ENCODE measurements at regions not wholly inside any gene's neighbourhood (a gene's known extent, or its start where the extent isn't known, plus 50 kb on each side); places are given as distances from the start of the nearest gene placed in this dataset.

GRCh38 chr4:83180431-83180968, 66.0 kb upstream of the PLAC8 start:
- Mint-ChIP-seq H3K4me3 (no peak overlapping the region), H3K4me1 (no peaks in the 10 kb centered on the region), H3K9me3 (no peaks in the 10 kb centered on the region), H3K27me3 (no peaks in the 10 kb centered on the region), H3K27ac (peak overlapping the region in 1 of 2 donors; percentile 28)
- peak; percentile 54 for ATAC-seq
- DNase-seq: no peak

GRCh38 chr4:83179205-83179604, 64.7 kb upstream of the PLAC8 start:
- H3K27me3 Mint-ChIP-seq: no peaks in the 10 kb centered on the region
- ATAC-seq: no peak
- no peaks in the 10 kb centered on the region for H3K4me1 Mint-ChIP-seq
- H3K4me3 Mint-ChIP-seq: no peak overlapping the region
- no peak for DNase-seq
- H3K27ac Mint-ChIP-seq: no peak overlapping the region
- H3K9me3 Mint-ChIP-seq: no peaks in the 10 kb centered on the region

- no peak for DNase-seq
- Mint-ChIP-seq H3K4me3 (no peak overlapping the region), H3K27ac (no peak overlapping the region), H3K9me3 (no peaks in the 10 kb centered on the region), H3K27me3 (no peaks in the 10 kb centered on the region), H3K4me1 (no peaks in the 10 kb centered on the region)
- no peak for ATAC-seq
Measured at GRCh38 chr4:83178029-83178428, 63.5 kb upstream of the PLAC8 start.

- H3K4me3 Mint-ChIP-seq: no peak overlapping the region
- no peak overlapping the region for H3K27ac Mint-ChIP-seq
- no peaks in the 10 kb centered on the region for H3K27me3 Mint-ChIP-seq
Measured at GRCh38 chr4:83177182-83177581, 62.7 kb upstream of the PLAC8 start.

GRCh38 chr4:83174844-83175414, 60.4 kb upstream of the PLAC8 start:
- H3K27me3 Mint-ChIP-seq: no peaks in the 10 kb centered on the region
- H3K4me3 Mint-ChIP-seq: no peak overlapping the region
- no peak overlapping the region for H3K27ac Mint-ChIP-seq
- DNase-seq (no peak), ATAC-seq (no peak)
- H3K9me3 Mint-ChIP-seq: peaks cover 0 to 7% of the 10 kb centered on the region in 2 donors
- peaks cover 9% of the 10 kb centered on the region for H3K4me1 Mint-ChIP-seq

More at GRCh38 chr4:83177182-83177581, 62.7 kb upstream of the PLAC8 start:
- Mint-ChIP-seq H3K9me3 (no peaks in the 10 kb centered on the region), H3K4me1 (no peaks in the 10 kb centered on the region)
- no peak for DNase-seq
- ATAC-seq: no peak

GRCh38 chr4:83172371-83172770, 57.8 kb upstream of the PLAC8 start:
- peaks cover 0 to 7% of the 10 kb centered on the region in 2 donors for H3K9me3 Mint-ChIP-seq
- ATAC-seq: no peak
- H3K4me1 Mint-ChIP-seq: peaks cover 9% of the 10 kb centered on the region

GRCh38 chr4:83171436-83172039, 57.0 kb upstream of the PLAC8 start:
- Mint-ChIP-seq H3K4me3 (no peak overlapping the region), H3K4me1 (peaks cover 17% of the 10 kb centered on the region), H3K9me3 (peaks cover 0 to 7% of the 10 kb centered on the region in 2 donors), H3K27me3 (no peaks in the 10 kb centered on the region), H3K27ac (peak overlapping the region; percentile 60 to 94)
- ATAC-seq (no peak), DNase-seq (no peak)

More at GRCh38 chr4:83172371-83172770, 57.8 kb upstream of the PLAC8 start:
- H3K27ac Mint-ChIP-seq: no peak overlapping the region
- no peak for DNase-seq
- no peak overlapping the region for H3K4me3 Mint-ChIP-seq
- H3K27me3 Mint-ChIP-seq: no peaks in the 10 kb centered on the region

GRCh38 chr4:83170952-83171399, 56.4 kb upstream of the PLAC8 start:
- peaks cover 23% of the 10 kb centered on the region for H3K4me1 Mint-ChIP-seq

More at GRCh38 chr4:83170952-83171399, 56.4 kb upstream of the PLAC8 start:
- no peak overlapping the region for H3K4me3 Mint-ChIP-seq
- ATAC-seq (peak; percentile 84), DNase-seq (peak in 1 of 2 donors; percentile 34)
- peak overlapping the region; percentile 60 to 94 for H3K27ac Mint-ChIP-seq
- H3K27me3 Mint-ChIP-seq: no peaks in the 10 kb centered on the region
- peaks cover 3 to 7% of the 10 kb centered on the region in 2 donors for H3K9me3 Mint-ChIP-seq
